ENCODE measurements at regions not wholly inside any gene's neighbourhood (a gene's known extent, or its start where the extent isn't known, plus 50 kb on each side); places are given as distances from the start of the nearest gene placed in this dataset.

GRCh38 chr2:83782122-83782521 is 677.0 kb downstream of the SUCLG1 start:
- no peak overlapping the region for H3K4me3 ChIP-seq (replicated peaks in 1 of 2; ENCODE audit: low read depth in 2 of 2, low read length in 2 of 2)
- DNase-seq (ENCODE audit: low read depth in 2 of 2): no peak
- TF ChIP-seq CTCF (IDR thresholded peaks at IDR 0.05; ENCODE audit: low read depth, low read length): no peak

- no peak for DNase-seq (ENCODE audit: low read depth in 2 of 2)
- no peak for TF ChIP-seq CTCF (IDR thresholded peaks at IDR 0.05; ENCODE audit: low read depth, low read length)
- H3K4me3 ChIP-seq (replicated peaks in 1 of 2; ENCODE audit: low read depth in 2 of 2, low read length in 2 of 2): no peak overlapping the region
Observed at GRCh38 chr2:83764447-83765005, 694.6 kb downstream of the SUCLG1 start.

GRCh38 chr2:83757329-83757728 is 701.8 kb downstream of the SUCLG1 start:
- no peak overlapping the region for H3K4me3 ChIP-seq (replicated peaks in 1 of 2; ENCODE audit: low read depth in 2 of 2, low read length in 2 of 2)
- no peak for DNase-seq (ENCODE audit: low read depth in 2 of 2)
- TF ChIP-seq CTCF (IDR thresholded peaks at IDR 0.05; ENCODE audit: low read depth, low read length): no peak

GRCh38 chr2:83756219-83756618 is 702.9 kb downstream of the SUCLG1 start:
- no peak for DNase-seq (ENCODE audit: low read depth in 2 of 2)
- no peak for TF ChIP-seq CTCF (IDR thresholded peaks at IDR 0.05; ENCODE audit: low read depth, low read length)

GRCh38 chr2:83747141-83747540 is 711.9 kb downstream of the SUCLG1 start:
- no peak for DNase-seq (ENCODE audit: low read depth in 2 of 2)
- no peak for TF ChIP-seq CTCF (IDR thresholded peaks at IDR 0.05; ENCODE audit: low read depth, low read length)

More at GRCh38 chr2:83756219-83756618, 702.9 kb downstream of the SUCLG1 start:
- no peak overlapping the region for H3K4me3 ChIP-seq (replicated peaks in 1 of 2; ENCODE audit: low read depth in 2 of 2, low read length in 2 of 2)

GRCh38 chr2:83744855-83745254 is 714.2 kb downstream of the SUCLG1 start:
- no peak for TF ChIP-seq CTCF (IDR thresholded peaks at IDR 0.05; ENCODE audit: low read depth, low read length)
- H3K4me3 ChIP-seq (replicated peaks in 1 of 2; ENCODE audit: low read depth in 2 of 2, low read length in 2 of 2): no peak overlapping the region
- no peak for DNase-seq (ENCODE audit: low read depth in 2 of 2)

More at GRCh38 chr2:83747141-83747540, 711.9 kb downstream of the SUCLG1 start:
- H3K4me3 ChIP-seq (replicated peaks in 1 of 2; ENCODE audit: low read depth in 2 of 2, low read length in 2 of 2): no peak overlapping the region
